ENCODE measurements at regions not wholly inside any gene's neighbourhood (a gene's known extent, or its start where the extent isn't known, plus 50 kb on each side); places are given as distances from the start of the nearest gene placed in this dataset.

DNA sequence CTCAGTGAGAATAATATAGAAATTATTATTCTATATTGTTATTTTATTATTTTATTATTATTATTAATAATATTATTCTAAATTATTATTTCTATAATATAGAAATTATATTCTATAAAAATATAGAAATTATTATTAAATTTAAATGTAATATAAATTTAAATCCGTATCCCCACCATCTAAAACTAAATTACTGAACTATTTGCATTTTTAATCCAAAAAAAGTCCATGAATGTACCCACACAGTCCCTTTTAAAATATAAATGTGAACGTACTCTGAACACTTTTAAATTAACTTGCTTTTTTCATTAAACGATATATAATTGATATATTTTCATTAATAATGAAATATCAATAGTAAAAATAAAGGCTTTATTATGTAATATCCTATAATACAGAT is 248.3 kb upstream of the PCDH7 start:
- CTCF ChIA-PET: no interaction called here
- no peaks in the 10 kb centered on the region for H3K9me3 ChIP-seq (ENCODE audit: control insufficient read depth, insufficient read depth, low read depth, low read length)
- no peaks in the 10 kb centered on the region for H3K36me3 ChIP-seq (ENCODE audit: control insufficient read depth in 2 of 2, insufficient read depth in 1 of 2, low read length in 2 of 2)
- POLR2A ChIA-PET: no interaction called here
- TF ChIP-seq SP7 (tag by site-specific recombination; IDR thresholded peaks at IDR 0.05): no peak
- TF ChIP-seq WT1 (tag by site-specific recombination; IDR thresholded peaks at IDR 0.05): no peak
- TF ChIP-seq, protein P1, sequence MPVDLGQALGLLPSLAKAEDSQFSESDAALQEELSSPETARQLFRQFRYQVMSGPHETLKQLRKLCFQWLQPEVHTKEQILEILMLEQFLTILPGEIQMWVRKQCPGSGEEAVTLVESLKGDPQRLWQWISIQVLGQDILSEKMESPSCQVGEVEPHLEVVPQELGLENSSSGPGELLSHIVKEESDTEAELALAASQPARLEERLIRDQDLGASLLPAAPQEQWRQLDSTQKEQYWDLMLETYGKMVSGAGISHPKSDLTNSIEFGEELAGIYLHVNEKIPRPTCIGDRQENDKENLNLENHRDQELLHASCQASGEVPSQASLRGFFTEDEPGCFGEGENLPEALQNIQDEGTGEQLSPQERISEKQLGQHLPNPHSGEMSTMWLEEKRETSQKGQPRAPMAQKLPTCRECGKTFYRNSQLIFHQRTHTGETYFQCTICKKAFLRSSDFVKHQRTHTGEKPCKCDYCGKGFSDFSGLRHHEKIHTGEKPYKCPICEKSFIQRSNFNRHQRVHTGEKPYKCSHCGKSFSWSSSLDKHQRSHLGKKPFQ (tag by site-specific recombination; IDR thresholded peaks at IDR 0.05): no peak
- H3K27ac ChIP-seq (ENCODE audit: extremely low read depth, low read depth, low read length): no peak overlapping the region
- no peaks in the 10 kb centered on the region for H3K4me1 ChIP-seq (ENCODE audit: control insufficient read depth, insufficient read depth, low read length)
- H3K4me3 ChIP-seq (ENCODE audit: low read depth, low read length): no peak overlapping the region

GRCh38 chr4:30473225-30473624 is 246.9 kb upstream of the PCDH7 start:
- no peaks in the 10 kb centered on the region for H3K36me3 ChIP-seq (ENCODE audit: control insufficient read depth in 2 of 2, insufficient read depth in 1 of 2, low read length in 2 of 2)
- POLR2A ChIA-PET: no interaction called here
- no peak overlapping the region for H3K4me3 ChIP-seq (ENCODE audit: low read depth, low read length)
- H3K4me1 ChIP-seq (ENCODE audit: control insufficient read depth, insufficient read depth, low read length): no peaks in the 10 kb centered on the region
- CTCF ChIA-PET: no interaction called here
- H3K27ac ChIP-seq (ENCODE audit: extremely low read depth, low read depth, low read length): no peak overlapping the region
- no peaks in the 10 kb centered on the region for H3K9me3 ChIP-seq (ENCODE audit: control insufficient read depth, insufficient read depth, low read depth, low read length)
- TF ChIP-seq ZNF37A (tag by site-specific recombination; IDR thresholded peaks at IDR 0.05) (no peak), ZBTB26 (tag by site-specific recombination; optimal IDR thresholded peaks at IDR 0.05) (no peak), ZNF223 (tag by site-specific recombination; IDR thresholded peaks at IDR 0.05) (no peak), ZNF776 (tag by site-specific recombination; IDR thresholded peaks at IDR 0.05; ENCODE audit: borderline replicate concordance) (no peak), GLI4 (tag by site-specific recombination; IDR thresholded peaks at IDR 0.05) (no peak), ZNF518A (tag by site-specific recombination; conservative IDR thresholded peaks at IDR 0.05; ENCODE audit: low read depth) (no peak), PBX3 (CRISPR knock-in tag; IDR thresholded peaks at IDR 0.05) (no peak)

- Histone ChIP-seq H3K36me3 (ENCODE audit: control insufficient read depth in 2 of 2, insufficient read depth in 1 of 2, low read length in 2 of 2) (no peaks in the 10 kb centered on the region), H3K4me3 (ENCODE audit: low read depth, low read length) (no peak overlapping the region), H3K27ac (ENCODE audit: extremely low read depth, low read depth, low read length) (no peak overlapping the region), H3K9me3 (ENCODE audit: control insufficient read depth, insufficient read depth, low read depth, low read length) (no peaks in the 10 kb centered on the region), H3K4me1 (ENCODE audit: control insufficient read depth, insufficient read depth, low read length) (no peaks in the 10 kb centered on the region)
- CTCF ChIA-PET: no interaction called here
- POLR2A ChIA-PET: no interaction called here
- no peak for TF ChIP-seq PBX3 (CRISPR knock-in tag; IDR thresholded peaks at IDR 0.05)
Measured at GRCh38 chr4:30495251-30495650, 224.9 kb upstream of the PCDH7 start.
